OCI-LY1 (cell line): ENCODE measurements at regions not wholly inside any gene's neighbourhood (a gene's known extent, or its start where the extent isn't known, plus 50 kb on each side); places are given as distances from the start of the nearest gene placed in this dataset.

Source experiments
- CTCF ChIP-seq: fragments of 200-600 bp; sonication (generic), shearing (Covaris generic); IDR thresholded peaks from 2 replicates; pipeline ENCODE4 v1.5.1; 2017; ENCODE audit warnings: mild to moderate bottlenecking, antibody characterized with exemption, low read length, moderate library complexity, mixed read lengths
- EZH2 ChIP-seq: fragments of 200-600 bp; sonication (generic), shearing (Covaris generic); IDR thresholded peaks from 2 replicates; pipeline ENCODE4 v1.8.0; 2017; ENCODE audit warnings: borderline replicate concordance, mixed run types, mild to moderate bottlenecking, antibody characterized with exemption, low read length, moderate library complexity, mixed read lengths

- TF ChIP-seq CTCF (peak; percentile 48; the same call in 1 of the 2 replicates), EZH2 (no peak)
These were observed 933.5 kb downstream of the BRD1 start for GRCh38 chr22:48894064-48894671.
